BJ (cell line): ENCODE measurements at regions not wholly inside any gene's neighbourhood (a gene's known extent, or its start where the extent isn't known, plus 50 kb on each side); places are given as distances from the start of the nearest gene placed in this dataset.

ENCODE experiments used
- CTCF ChIA-PET: fragments of 350-600 bp; formaldehyde crosslinking; extraction: SDS; loops from one replicate; lab custom pipeline; 2021; ENCODE audit warnings: antibody characterized with exemption, inconsistent platforms; lab: Yijun Ruan, JAX
- POLR2A ChIA-PET: fragments of 300-600 bp; sonication (Branson Sonifier 250); formaldehyde crosslinking; extraction: SDS; loops from one replicate; lab custom pipeline; 2021; ENCODE audit warnings: antibody characterized with exemption; lab: Charles Lee
- DNase-seq: peaks from one replicate; pipeline ENCODE4 v3.0.0-alpha.2; 2011; ENCODE audit warnings: low read depth
- H3K27me3 ChIP-seq: 2 replicates; pipeline ENCODE4 v1.6.0; 2011; ENCODE audit warnings: low read length; ENCODE audit not compliant: control insufficient read depth, insufficient read depth
- H3K36me3 ChIP-seq: 2 replicates; pipeline ENCODE4 v1.5.1; 2011; ENCODE audit warnings: low read length; ENCODE audit not compliant: control insufficient read depth, insufficient read depth
- H3K4me3 ChIP-seq: 2 replicates; pipeline ENCODE4 v1.5.1; 2011; ENCODE audit warnings: low read depth, mild to moderate bottlenecking, control low read depth, low read length
- TF ChIP-seq, protein P1 (sequence below): IDR thresholded peaks from 2 replicates; pipeline ENCODE4 v1.5.1; 2011; ENCODE audit warnings: low read depth, mild to moderate bottlenecking, control low read depth, inconsistent platforms, low read length, moderate library complexity; ENCODE audit not compliant: insufficient read depth

DNA sequence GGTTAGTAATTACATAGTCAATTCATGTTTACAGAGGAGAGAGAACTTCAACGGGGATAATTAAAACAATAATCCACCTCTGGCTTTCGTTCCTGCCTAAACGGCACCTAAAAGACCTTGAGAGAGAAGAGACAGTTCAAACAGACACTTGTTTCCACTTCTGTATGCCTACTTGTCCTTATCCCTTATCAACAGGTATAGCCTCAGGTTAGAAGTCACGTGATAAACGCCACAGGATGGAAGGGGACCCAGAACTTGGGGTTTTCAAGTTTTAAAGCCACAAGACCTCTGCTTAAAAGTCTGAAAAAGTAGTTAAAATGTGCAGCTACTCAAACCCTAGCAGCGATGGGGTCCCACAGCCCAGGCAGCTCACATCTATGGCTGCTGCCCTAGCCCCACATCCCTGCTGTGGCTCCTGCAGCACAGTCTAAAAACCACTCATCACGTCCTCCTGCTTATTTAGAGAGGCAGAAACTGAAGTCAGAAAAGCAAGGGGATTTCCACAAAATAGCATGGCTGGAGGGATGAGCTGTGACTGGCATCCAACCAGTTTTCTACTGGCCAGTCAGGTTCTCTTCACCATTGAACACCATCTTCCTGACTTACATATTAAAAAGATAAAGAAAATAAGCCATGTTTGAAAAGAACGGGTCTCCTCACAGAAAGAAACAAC, 51.2 kb upstream of the SEC16B start:
- CTCF ChIA-PET = interaction anchor here (1.4 to 1.7 kb wide), 2 partner anchors 11 to 13 kb away, joined by 3 to 5 read pairs; no protein-coding TSS in a partner anchor

GRCh38 chr1:178021950-178022349, 52.1 kb upstream of the SEC16B start:
- TF ChIP-seq, protein P1, sequence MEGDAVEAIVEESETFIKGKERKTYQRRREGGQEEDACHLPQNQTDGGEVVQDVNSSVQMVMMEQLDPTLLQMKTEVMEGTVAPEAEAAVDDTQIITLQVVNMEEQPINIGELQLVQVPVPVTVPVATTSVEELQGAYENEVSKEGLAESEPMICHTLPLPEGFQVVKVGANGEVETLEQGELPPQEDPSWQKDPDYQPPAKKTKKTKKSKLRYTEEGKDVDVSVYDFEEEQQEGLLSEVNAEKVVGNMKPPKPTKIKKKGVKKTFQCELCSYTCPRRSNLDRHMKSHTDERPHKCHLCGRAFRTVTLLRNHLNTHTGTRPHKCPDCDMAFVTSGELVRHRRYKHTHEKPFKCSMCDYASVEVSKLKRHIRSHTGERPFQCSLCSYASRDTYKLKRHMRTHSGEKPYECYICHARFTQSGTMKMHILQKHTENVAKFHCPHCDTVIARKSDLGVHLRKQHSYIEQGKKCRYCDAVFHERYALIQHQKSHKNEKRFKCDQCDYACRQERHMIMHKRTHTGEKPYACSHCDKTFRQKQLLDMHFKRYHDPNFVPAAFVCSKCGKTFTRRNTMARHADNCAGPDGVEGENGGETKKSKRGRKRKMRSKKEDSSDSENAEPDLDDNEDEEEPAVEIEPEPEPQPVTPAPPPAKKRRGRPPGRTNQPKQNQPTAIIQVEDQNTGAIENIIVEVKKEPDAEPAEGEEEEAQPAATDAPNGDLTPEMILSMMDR = no peak
- Histone ChIP-seq H3K27me3 (no peaks in the 10 kb centered on the region), H3K4me3 (no peak overlapping the region), H3K36me3 (no peaks in the 10 kb centered on the region; the same call in 1 of the 2 replicates)
- CTCF ChIA-PET = interaction anchor here (1.4 to 1.7 kb wide), 2 partner anchors 10 to 12 kb away, joined by 3 to 5 read pairs; no protein-coding TSS in a partner anchor
- DNase-seq = no peak
- POLR2A ChIA-PET = no interaction called here

More for the DNA sequence above, 51.2 kb upstream of the SEC16B start:
- TF ChIP-seq, protein P1 = no peak
- Histone ChIP-seq H3K27me3 (no peaks in the 10 kb centered on the region), H3K4me3 (no peak overlapping the region), H3K36me3 (no peaks in the 10 kb centered on the region; the same call in 1 of the 2 replicates)
- POLR2A ChIA-PET = no interaction called here
- DNase-seq = no peak

- Histone ChIP-seq H3K27me3 (no peaks in the 10 kb centered on the region), H3K36me3 (no peaks in the 10 kb centered on the region; the same call in 1 of the 2 replicates), H3K4me3 (no peak overlapping the region)
- TF ChIP-seq, protein P1 = no peak
- ChIA-PET CTCF (no interaction called here), POLR2A (no interaction called here)
- no peak for DNase-seq
Measured at GRCh38 chr1:178023181-178023618, 53.3 kb upstream of the SEC16B start.

GRCh38 chr1:178024504-178024903, 54.6 kb upstream of the SEC16B start:
- Histone ChIP-seq H3K4me3 (no peak overlapping the region), H3K36me3 (no peaks in the 10 kb centered on the region; the same call in 1 of the 2 replicates), H3K27me3 (no peaks in the 10 kb centered on the region)
- DNase-seq = no peak
- ChIA-PET CTCF (interaction anchor here (0.9 to 1.3 kb wide), 2 partner anchors 9 to 79 kb away, joined by 4 to 5 read pairs; no protein-coding TSS in a partner anchor), POLR2A (no interaction called here)
- TF ChIP-seq, protein P1 = no peak

DNA sequence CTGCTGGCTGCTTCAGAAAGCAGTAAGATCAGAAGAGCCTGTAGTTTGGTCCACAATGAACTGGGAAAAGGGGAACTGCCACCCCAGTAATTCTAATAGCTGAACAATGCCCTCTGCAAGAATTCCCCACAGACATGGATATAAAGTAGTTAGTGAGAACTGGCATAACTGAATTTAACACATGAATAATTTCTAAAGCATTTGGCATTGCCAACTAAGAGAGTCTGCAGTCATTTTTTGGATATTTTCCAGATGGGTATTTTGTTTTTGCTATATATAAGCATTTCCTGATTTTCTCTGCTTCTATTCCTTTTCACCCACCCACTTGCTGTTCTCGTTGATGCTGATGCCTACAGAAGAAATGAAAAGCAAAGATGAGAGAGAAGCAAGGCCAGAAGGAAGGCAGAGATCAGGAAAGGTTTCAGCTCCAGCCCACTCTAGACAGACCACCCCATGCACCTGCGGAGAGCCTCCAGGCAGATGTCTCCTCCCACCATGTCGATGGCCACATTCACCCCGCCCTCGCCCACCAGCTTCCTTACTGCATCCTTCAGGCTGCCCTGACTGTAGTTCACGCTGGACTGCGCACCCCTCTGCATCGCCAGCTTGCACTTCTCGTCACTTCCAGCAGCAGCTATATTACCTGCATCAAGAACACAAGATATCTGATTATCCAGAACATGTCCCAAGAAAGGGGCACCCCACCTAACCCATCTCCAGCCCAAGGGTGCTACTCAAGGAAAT, 55.9 kb upstream of the SEC16B start:
- DNase-seq = no peak
- TF ChIP-seq, protein P1 = no peak
- Histone ChIP-seq H3K27me3 (no peaks in the 10 kb centered on the region), H3K36me3 (no peaks in the 10 kb centered on the region; the same call in 1 of the 2 replicates), H3K4me3 (no peak overlapping the region)
- POLR2A ChIA-PET = no interaction called here
- CTCF ChIA-PET = interaction anchor here (0.6 to 1.5 kb wide), 4 partner anchors 8 to 413 kb away, joined by 4 to 5 read pairs (median 4); no protein-coding TSS in a partner anchor
